ENCODE measurements at regions not wholly inside any gene's neighbourhood (a gene's known extent, or its start where the extent isn't known, plus 50 kb on each side); places are given as distances from the start of the nearest gene placed in this dataset.

DNA sequence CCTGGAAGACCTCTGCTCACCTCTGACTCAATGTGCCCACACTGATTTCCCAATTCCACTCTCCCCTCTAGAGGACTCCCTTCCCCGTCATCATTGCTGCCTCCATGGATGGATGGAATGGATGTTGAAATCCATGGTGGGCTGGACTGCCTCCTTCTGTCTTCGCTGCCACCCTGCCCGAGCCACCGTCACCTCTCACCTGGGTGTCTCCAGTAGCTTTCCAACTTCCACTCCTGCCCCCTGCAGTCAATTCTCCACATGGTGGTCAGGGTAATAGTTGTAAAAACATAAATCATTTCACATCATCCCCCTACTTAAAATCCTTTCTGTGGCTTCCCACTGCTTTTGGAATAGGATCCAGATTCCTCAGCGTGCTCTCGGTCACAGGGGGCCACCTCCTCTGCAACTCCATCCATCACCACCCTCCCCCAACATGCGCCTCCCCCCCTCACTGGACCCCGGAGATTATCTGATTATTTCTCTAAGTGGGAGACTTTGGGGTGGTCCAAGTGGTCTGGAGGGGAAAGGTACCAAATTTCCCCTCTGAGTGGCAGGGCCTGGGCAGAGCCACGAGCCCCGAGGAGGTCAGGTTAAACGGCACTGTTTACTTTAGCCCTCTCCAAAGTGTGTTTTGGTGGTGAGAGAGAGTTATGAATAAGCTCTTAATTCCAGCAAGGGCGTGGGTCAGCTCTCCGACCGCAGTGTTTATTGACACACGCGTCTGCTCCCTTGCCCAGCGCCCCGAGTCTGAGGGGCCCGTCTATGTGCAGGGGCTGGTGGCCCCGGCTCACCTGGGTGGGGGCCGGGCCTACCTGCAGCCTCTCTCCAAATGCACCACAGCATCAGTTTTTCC is 313.7 kb downstream of the MN1 start:
- Mint-ChIP-seq H3K9me3 (no peaks in the 10 kb centered on the region), H3K27me3 (ENCODE audit: low read depth) (peaks cover 6% of the 10 kb centered on the region), H3K4me1 (peaks cover 21% of the 10 kb centered on the region), H3K36me3 (ENCODE audit: low read depth) (no peaks in the 10 kb centered on the region), H3K27ac (ENCODE audit: unreplicated experiment) (no peak overlapping the region), H3K4me3 (no peak overlapping the region)
- TF ChIP-seq, protein P1, sequence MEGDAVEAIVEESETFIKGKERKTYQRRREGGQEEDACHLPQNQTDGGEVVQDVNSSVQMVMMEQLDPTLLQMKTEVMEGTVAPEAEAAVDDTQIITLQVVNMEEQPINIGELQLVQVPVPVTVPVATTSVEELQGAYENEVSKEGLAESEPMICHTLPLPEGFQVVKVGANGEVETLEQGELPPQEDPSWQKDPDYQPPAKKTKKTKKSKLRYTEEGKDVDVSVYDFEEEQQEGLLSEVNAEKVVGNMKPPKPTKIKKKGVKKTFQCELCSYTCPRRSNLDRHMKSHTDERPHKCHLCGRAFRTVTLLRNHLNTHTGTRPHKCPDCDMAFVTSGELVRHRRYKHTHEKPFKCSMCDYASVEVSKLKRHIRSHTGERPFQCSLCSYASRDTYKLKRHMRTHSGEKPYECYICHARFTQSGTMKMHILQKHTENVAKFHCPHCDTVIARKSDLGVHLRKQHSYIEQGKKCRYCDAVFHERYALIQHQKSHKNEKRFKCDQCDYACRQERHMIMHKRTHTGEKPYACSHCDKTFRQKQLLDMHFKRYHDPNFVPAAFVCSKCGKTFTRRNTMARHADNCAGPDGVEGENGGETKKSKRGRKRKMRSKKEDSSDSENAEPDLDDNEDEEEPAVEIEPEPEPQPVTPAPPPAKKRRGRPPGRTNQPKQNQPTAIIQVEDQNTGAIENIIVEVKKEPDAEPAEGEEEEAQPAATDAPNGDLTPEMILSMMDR (conservative IDR thresholded peaks at IDR 0.05), result no peak
- no peak for DNase-seq (ENCODE audit: low read depth, low spot score)

DNA sequence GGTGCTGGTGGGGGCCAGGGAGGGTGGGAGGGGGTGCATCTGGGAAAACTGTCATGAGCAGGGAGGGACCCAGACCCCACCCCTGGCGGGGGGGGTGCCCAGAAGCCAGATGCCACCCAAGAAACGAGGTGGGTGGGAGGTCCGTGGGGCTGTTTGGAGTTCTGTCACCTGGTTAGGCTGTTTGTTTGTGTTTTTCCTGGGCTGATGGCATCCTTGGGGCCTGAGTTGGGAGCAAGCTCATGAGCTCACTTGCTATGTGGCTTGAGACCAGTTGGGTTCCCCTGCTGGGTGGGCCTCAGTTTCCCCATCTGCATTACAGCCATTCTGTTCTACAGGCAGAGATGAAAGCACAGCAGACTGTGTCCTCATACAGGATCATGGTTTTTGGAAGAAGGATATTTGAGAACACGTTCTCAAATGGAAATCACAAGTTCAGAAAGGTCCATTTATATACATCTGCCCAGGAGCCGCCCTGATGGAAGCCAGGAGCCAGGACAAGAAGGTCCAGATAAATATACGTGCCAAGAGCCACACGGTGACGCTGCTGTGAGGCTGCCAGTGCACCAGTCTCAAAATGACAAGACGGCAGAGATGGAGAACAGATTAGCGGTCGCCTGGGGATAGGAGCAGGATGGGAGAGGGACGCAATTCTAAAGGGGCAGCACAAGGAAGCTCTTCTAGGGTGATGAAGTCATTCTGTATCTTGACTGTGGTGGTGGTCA is 312.9 kb downstream of the MN1 start:
- peaks cover 6% of the 10 kb centered on the region for H3K27me3 Mint-ChIP-seq (ENCODE audit: low read depth)
- no peak for DNase-seq (ENCODE audit: low read depth, low spot score)
- no peak overlapping the region for H3K27ac Mint-ChIP-seq (ENCODE audit: unreplicated experiment)
- TF ChIP-seq, protein P1 (conservative IDR thresholded peaks at IDR 0.05), result no peak
- no peaks in the 10 kb centered on the region for H3K9me3 Mint-ChIP-seq
- no peaks in the 10 kb centered on the region for H3K36me3 Mint-ChIP-seq (ENCODE audit: low read depth)
- H3K4me3 Mint-ChIP-seq, result no peak overlapping the region
- peaks cover 20% of the 10 kb centered on the region for H3K4me1 Mint-ChIP-seq

DNA sequence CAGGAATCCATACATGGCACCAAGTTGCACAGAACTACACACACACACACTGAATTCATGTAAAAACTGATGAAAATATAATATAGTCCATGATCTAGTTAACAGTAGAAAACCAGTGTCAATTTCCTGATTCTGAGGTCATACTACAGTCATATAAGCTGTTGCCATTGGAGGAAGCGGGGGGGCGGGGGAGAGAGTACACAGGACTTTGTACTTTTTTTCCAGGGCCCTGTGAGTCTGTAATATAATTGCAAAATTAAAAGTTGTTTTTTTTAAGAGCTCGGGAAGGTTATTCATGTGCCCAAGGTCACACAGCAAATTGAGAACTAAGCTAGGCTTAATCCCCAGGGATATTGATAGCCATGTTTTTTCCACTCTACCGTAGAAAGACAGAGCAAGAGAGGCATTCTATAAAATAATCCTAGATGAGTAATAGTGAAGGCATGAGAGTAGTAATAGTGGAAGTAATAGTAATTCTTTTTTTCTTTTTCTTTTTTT is 312.3 kb downstream of the MN1 start:
- H3K27ac Mint-ChIP-seq (ENCODE audit: unreplicated experiment), result no peak overlapping the region
- no peaks in the 10 kb centered on the region for H3K9me3 Mint-ChIP-seq
- TF ChIP-seq, protein P1 (conservative IDR thresholded peaks at IDR 0.05), result no peak
- DNase-seq (ENCODE audit: low read depth, low spot score), result no peak
- no peaks in the 10 kb centered on the region for H3K36me3 Mint-ChIP-seq (ENCODE audit: low read depth)
- peaks cover 27% of the 10 kb centered on the region for H3K4me1 Mint-ChIP-seq
- H3K4me3 Mint-ChIP-seq, result no peak overlapping the region
- H3K27me3 Mint-ChIP-seq (ENCODE audit: low read depth), result peaks cover 6% of the 10 kb centered on the region

DNA sequence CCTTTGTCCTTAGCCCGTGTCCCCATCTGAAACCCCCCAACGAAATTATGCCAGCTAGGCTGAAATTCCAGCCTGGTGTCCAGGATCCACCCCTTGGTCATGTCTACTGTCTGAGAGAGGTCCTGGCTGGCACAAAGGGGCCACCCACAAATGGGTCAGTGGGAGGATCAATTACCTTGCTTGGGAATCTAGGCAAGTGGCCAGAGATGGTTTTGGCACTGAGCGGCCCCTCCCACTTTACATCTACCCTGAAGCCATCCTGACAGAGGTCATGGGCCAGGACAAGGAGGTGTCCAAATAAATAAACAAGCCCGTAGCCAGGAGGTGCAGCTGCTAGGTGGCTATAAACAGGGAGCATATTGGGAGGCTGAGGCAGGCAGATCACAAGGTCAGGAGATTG is 311.5 kb downstream of the MN1 start:
- TF ChIP-seq, protein P1 (conservative IDR thresholded peaks at IDR 0.05), result no peak
- Mint-ChIP-seq H3K9me3 (no peaks in the 10 kb centered on the region), H3K4me3 (no peak overlapping the region), H3K27me3 (ENCODE audit: low read depth) (peaks cover 6% of the 10 kb centered on the region), H3K4me1 (peaks cover 35% of the 10 kb centered on the region), H3K27ac (ENCODE audit: unreplicated experiment) (no peak overlapping the region), H3K36me3 (ENCODE audit: low read depth) (no peaks in the 10 kb centered on the region)
- DNase-seq (ENCODE audit: low read depth, low spot score), result no peak

DNA sequence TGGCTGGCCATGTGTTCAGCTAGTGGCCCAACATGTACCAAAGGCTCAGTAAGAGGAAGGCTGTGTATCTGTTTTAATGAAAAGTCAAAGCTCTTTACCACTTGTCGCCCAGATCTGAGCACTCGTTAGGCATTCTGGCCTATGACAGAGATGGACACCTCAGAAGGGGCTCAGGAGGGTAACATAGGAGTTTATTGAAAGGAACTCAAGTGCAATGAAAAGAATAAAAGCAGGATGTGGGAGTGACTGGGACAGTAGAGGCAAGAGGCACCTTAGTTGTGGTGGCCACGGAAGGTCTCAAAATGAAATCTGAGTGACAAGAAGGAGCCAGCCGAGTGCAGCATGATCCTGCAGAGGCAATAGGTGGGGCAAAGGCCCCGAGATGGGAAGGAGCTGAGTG is 309.7 kb downstream of the MN1 start:
- TF ChIP-seq, protein P1 (conservative IDR thresholded peaks at IDR 0.05), result no peak
- peaks cover 6% of the 10 kb centered on the region for H3K27me3 Mint-ChIP-seq (ENCODE audit: low read depth)
- peaks cover 51% of the 10 kb centered on the region for H3K4me1 Mint-ChIP-seq
- no peak overlapping the region for H3K27ac Mint-ChIP-seq (ENCODE audit: unreplicated experiment)
- DNase-seq (ENCODE audit: low read depth, low spot score), result no peak
- no peaks in the 10 kb centered on the region for H3K36me3 Mint-ChIP-seq (ENCODE audit: low read depth)
- H3K9me3 Mint-ChIP-seq, result no peaks in the 10 kb centered on the region
- H3K4me3 Mint-ChIP-seq, result no peak overlapping the region
